ENCODE measurements at regions not wholly inside any gene's neighbourhood (a gene's known extent, or its start where the extent isn't known, plus 50 kb on each side); places are given as distances from the start of the nearest gene placed in this dataset.
"Not testable (repeated sequence)": the region's sequence is repeated elsewhere in the genome, so short reads cannot be mapped to it uniquely, and the experiment has no call there.

- DNase-seq = no peak
Measured at GRCh38 chr1:30374400-30375070, 348.9 kb downstream of the MATN1 start.

- no peak for DNase-seq
Measured at GRCh38 chr1:30373471-30374399, 349.6 kb downstream of the MATN1 start.

- no peak for DNase-seq
Measured at GRCh38 chr1:30372792-30373433, 350.5 kb downstream of the MATN1 start.

DNA sequence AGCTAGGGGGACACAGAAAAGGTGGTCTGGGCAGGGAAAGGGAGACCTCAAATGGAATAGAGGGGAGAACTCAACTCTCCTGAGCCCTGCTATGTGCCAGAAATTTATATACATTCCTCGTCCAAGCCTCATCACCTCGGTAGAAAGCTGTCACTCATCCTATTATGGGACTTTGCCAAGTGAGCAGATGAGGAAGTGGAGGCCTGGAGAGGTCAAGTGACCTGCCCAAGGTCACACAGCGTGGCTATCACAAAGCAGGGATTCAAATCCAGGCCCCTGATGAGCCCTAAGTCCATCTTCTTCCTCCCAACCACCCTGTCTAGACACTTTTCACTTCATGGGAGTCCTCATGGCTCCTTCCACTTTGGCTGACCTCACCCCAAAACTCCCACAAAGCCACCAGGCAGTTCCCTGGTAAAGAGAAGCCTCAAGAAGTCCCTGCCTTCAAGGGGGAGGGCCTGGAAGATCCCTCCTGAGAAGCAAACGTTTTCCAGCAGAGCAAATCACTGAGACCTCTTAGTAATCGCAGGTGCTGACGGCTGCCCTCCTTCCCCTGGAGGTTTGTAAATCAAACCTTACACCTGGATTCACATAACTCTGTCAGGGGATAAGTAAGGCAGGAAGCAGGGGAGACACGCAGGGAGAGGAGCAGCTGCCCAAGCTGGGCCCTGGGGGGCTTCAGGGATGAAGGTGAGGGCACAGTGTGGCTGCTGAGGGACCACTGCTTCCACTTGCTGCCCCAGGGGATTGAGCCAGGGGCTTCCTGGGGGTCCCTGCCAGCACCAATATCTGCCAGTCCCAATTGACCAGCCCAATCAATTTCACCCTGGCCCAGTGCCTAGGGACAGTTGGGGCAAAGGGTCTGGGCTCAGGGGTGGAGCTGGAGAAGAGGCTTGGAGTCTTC lies 351.2 kb downstream of the MATN1 start:
- no peak for DNase-seq

GRCh38 chr1:30371179-30371788 lies 352.1 kb downstream of the MATN1 start:
- DNase-seq = no peak

DNA sequence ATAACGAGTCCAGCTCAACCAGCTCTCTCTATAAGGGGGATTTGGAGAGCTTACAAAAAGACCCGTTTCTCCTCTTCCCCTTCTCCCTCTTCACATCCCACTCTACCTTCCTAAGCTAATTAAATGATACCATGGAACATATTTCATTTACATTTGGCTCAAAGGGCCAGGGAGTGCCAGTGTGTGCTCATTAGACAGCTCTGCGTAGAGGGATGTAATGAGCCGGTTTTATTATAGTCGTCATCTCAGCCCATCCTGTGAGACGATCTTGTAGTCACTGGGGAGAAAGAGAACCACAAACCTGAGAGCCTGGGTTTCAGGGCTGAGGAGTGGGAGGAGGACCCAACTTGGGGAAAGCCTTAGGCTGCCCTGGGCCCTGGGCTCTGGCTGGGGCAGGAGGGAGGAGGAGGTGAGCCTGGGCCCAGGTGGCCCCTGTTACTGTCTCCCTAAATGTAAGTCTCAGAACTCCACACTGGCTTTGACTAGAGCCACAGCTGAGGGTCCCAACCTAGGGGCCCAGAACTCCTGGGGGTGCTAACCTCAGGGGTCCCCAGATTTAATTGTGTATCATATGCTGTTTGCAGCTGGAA lies 354.6 kb downstream of the MATN1 start:
- DNase-seq = no peak

DNA sequence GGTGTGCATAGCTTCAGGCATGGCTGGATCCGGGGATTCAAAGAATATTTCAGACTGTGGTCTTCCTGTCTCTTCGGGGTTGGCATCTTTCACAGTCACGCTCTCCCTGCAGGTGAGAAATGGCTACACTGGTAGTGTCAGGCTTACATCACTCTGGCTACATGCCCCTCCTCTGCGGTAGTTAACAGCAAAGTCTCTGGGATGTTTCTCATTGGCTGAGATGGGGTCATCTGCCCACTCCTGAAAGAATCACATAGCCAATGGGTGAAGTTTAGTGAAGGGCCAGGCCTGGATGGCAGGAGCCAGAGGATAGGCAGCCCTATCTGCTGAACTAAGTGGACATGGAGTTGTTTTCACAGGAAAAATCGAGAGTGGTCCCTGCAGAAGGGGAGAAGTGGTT lies 356.5 kb downstream of the MATN1 start:
- no peak for DNase-seq

GRCh38 chr1:30366199-30366598 lies 357.2 kb downstream of the MATN1 start:
- no peak for DNase-seq

DNA sequence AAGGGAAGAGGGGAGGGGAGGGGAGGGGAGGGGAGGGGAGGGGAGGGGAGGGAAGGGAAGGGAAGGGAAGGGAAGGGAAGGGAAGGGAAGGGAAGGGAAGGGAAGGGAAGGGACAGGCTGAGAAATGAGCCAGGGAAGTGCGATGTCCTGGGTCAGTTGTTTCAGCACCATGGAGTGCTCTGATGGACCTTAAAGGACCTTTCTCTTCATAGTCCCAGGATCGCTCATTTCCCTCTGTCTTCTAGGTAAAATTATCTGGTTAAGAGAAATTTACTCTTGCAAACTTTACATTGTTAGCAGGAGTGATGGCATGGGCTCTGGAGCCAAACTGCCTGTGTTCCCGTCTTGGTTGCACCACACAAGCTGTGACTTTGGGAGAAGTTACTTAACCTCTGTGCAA lies 357.8 kb downstream of the MATN1 start:
- no peak for DNase-seq

DNA sequence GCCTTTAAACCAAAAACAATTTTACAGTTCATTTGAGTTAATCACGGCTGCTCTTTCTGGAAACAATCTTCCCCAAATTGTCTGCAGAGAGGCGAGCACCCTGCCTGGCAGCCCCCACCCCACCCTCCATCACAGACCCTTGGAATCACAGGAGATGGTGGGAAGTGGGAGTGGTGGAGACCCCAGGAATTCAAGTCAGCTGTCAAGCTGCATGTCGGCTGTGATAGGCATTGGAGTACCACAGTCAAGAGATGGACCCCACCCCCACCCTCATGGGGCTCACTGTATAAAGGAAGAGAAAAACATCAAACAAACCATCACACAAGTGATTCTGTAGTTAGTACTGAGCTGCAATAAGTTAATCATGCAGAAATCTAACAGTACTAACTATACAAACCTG lies 360.4 kb downstream of the MATN1 start:
- no peak for DNase-seq

GRCh38 chr1:30362603-30362990 lies 360.8 kb downstream of the MATN1 start:
- DNase-seq = no peak

DNA sequence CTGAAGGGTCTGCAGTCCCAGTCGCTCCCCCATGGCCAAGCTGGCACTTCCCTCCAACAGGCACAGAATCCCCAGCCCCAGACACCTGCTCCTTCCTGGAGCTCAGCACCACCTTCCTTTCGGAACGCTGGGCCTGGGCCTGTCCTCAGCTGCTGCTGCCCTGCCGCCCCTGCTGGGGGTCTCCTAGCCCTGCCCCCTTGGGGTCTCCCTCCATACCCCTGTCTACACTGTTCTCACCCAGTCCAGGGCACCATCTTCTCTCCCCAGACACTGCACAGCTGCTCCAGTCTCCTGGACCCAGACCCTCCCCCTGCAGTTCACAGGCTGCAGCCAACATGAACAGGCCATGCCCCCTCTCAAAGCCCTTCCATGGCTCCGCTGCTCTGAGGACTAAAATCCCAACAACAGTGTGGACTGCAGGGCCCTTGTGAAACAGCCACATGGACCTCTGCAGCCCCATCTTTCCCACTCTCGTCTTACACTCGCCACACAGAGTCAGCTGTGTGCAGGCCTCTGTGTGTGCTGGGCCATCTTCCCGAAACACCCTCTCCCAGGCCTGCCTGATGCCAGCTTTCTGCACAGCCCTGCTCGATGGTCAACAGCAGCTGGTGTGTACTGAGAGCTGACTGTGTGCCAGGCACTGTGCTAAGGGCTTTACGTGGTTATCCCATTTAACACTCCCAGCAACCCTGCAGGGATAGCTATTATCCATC lies 361.3 kb downstream of the MATN1 start:
- not testable (repeated sequence) for DNase-seq

DNA sequence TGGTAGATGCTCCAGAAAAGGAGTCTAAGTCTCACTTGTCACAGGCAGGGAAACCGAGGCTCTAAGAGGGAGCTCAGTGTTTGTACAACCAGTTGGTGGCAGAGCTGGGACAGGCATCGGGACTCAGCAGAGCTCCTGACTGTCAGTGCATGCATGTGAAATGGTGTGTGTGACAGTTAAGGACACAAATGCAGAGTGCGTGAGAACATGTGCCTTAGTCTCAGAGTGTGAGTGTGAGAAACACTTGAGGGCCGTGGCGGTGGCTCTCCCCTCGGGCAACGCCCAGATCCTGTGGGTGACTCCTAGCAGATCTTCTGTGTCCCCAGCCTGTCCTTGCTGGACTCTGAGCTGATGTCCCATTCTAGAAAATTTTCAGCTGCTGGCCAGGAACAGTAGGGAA lies 362.6 kb downstream of the MATN1 start:
- DNase-seq = no peak

DNA sequence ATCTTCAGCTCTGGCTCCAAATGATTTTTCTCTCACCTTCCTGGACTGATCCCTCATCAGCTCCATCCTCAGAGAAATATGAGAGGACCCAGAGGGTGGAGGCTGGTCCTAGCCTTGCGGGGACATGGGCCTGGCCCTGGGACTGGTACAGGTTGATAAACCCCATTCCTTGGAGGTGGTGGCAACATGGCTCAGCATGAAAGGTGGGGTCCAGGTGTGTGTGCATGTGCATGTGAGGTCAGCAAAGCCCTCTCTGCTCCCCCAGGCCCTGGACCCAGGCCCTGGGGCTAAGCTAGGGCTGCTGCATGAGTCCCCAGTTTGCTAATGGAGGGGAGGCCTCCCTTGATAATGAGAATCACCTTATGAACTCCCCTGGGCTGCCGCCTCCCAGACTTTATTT lies 363.1 kb downstream of the MATN1 start:
- DNase-seq = no peak

GRCh38 chr1:30359539-30360220 lies 363.7 kb downstream of the MATN1 start:
- no peak for DNase-seq

GRCh38 chr1:30358500-30358899 lies 364.9 kb downstream of the MATN1 start:
- DNase-seq = no peak

GRCh38 chr1:30356839-30357238 lies 366.5 kb downstream of the MATN1 start:
- DNase-seq = no peak

DNA sequence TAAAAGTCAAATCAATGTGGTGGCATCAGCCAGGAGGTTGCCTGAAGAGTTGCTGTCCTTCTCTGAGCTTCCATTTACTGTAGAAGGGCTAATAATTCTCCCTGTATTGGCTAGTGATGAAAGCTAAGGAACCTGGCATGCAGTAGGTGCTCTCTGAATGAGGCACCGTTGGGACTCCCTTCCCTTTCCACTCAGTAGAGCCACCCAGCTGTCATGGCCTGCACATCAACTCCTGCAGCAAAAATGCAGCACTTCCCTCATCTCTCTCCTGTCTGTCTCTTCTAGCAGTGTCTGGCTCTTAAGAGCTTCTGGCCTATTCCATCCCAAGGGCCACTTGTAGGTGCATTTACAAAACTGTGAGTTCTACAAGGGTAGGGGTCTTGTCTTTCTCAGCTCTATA lies 369.0 kb downstream of the MATN1 start:
- no peak for DNase-seq

- DNase-seq = no peak
Measured at GRCh38 chr1:30353637-30354036, 369.7 kb downstream of the MATN1 start.

- DNase-seq = no peak
Measured at GRCh38 chr1:30348147-30348546, 375.2 kb downstream of the MATN1 start.
